Mesenchymal stem cell (in vitro differentiated cells and primary cell): ENCODE measurements at regions not wholly inside any gene's neighbourhood (a gene's known extent, or its start where the extent isn't known, plus 50 kb on each side); places are given as distances from the start of the nearest gene placed in this dataset.

Source experiments
- DNase-seq: peaks from one replicate; pipeline ENCODE4 v3.0.0-alpha.2; 2013
- H2AFZ ChIP-seq: one replicate; pipeline ENCODE4 v1.6.1; 2013; ENCODE audit warnings: low read depth, mild to moderate bottlenecking, control low read depth, inconsistent platforms, low read length, moderate library complexity
- H2AK5ac ChIP-seq: 2 replicates; pipeline ENCODE4 v1.6.1; 2013; ENCODE audit warnings: low read length, moderate library complexity, mild to moderate bottlenecking, inconsistent platforms; ENCODE audit not compliant: severe bottlenecking
- H2BK120ac ChIP-seq: one replicate; pipeline ENCODE4 v1.6.1; 2013; ENCODE audit warnings: low read depth, mild to moderate bottlenecking, inconsistent platforms, low read length, moderate library complexity
- H2BK12ac ChIP-seq, 2 experiments: one replicate each; pipeline ENCODE4 v1.6.1; 2013; ENCODE audit warnings: inconsistent platforms in 2 of 2, low read length in 2 of 2, mild to moderate bottlenecking in 2 of 2, moderate library complexity in 2 of 2, control low read depth in 1 of 2
- H2BK15ac ChIP-seq: one replicate; pipeline ENCODE4 v1.6.1; 2013; ENCODE audit warnings: mild to moderate bottlenecking, low read depth, inconsistent platforms; ENCODE audit not compliant: poor library complexity, severe bottlenecking
- H2BK5ac ChIP-seq: 2 replicates; pipeline ENCODE4 v1.6.1; 2013; ENCODE audit warnings: low read depth, mild to moderate bottlenecking, low read length, control low read depth, inconsistent platforms; ENCODE audit not compliant: poor library complexity, severe bottlenecking
- H3K14ac ChIP-seq, 2 experiments: one replicate each; pipeline ENCODE4 v1.6.1; 2013; ENCODE audit warnings: inconsistent platforms in 2 of 2, low read length in 2 of 2, control low read depth in 1 of 2, mild to moderate bottlenecking in 1 of 2, moderate library complexity in 1 of 2
- H3K18ac ChIP-seq, 2 experiments: one replicate each; pipeline ENCODE4 v1.6.1; 2013; ENCODE audit warnings: inconsistent platforms in 2 of 2, low read length in 2 of 2, control low read depth in 1 of 2, low read depth in 1 of 2, mild to moderate bottlenecking in 1 of 2
- H3K23ac ChIP-seq, 2 experiments: one replicate each; pipeline ENCODE4 v1.6.1; 2013; ENCODE audit warnings: inconsistent platforms in 2 of 2, low read length in 2 of 2, mild to moderate bottlenecking in 2 of 2, moderate library complexity in 2 of 2, control low read depth in 1 of 2
- H3K27ac ChIP-seq: 2 replicates; pipeline ENCODE4 v1.5.1; 2013; ENCODE audit warnings: mild to moderate bottlenecking, moderate library complexity, low read length, control low read depth, inconsistent platforms; ENCODE audit not compliant: poor library complexity, severe bottlenecking
- H3K27me3 ChIP-seq, 2 experiments: 2 replicates each; pipeline versions ENCODE4 v1.6.1 to v1.7.0; 2013; ENCODE audit warnings: low read length in 2 of 2, mild to moderate bottlenecking in 2 of 2, moderate library complexity in 2 of 2, control low read depth in 1 of 2, inconsistent platforms in 1 of 2; ENCODE audit not compliant: control insufficient read depth in 1 of 2, insufficient read depth in 1 of 2
- H3K36me3 ChIP-seq, 2 experiments: 2 replicates each; pipeline versions ENCODE4 v1.6.1 to v1.7.0; 2013; ENCODE audit warnings: low read length in 2 of 2, control low read depth in 1 of 2, inconsistent platforms in 1 of 2, low read depth in 1 of 2, mild to moderate bottlenecking in 1 of 2; ENCODE audit not compliant: insufficient read depth in 2 of 2, control insufficient read depth in 1 of 2
- H3K4ac ChIP-seq, 2 experiments: one replicate each; pipeline ENCODE4 v1.6.1; 2013; ENCODE audit warnings: inconsistent platforms in 2 of 2, low read length in 2 of 2, mild to moderate bottlenecking in 2 of 2, moderate library complexity in 2 of 2, control low read depth in 1 of 2, low read depth in 1 of 2
- H3K4me1 ChIP-seq: 2 replicates; pipeline ENCODE4 v1.6.1; 2013; ENCODE audit warnings: low read depth, low read length, control low read depth; ENCODE audit not compliant: control insufficient read depth, insufficient read depth
- H3K4me2 ChIP-seq: 2 replicates; pipeline ENCODE4 v1.6.1; 2013; ENCODE audit warnings: low read length, mild to moderate bottlenecking, inconsistent platforms; ENCODE audit not compliant: poor library complexity, severe bottlenecking
- H3K4me3 ChIP-seq, 2 experiments: 2 replicates each; pipeline versions ENCODE4 v1.5.1 to v1.7.0; 2013; ENCODE audit warnings: low read length in 2 of 2, mild to moderate bottlenecking in 2 of 2, control low read depth in 1 of 2, low read depth in 1 of 2; ENCODE audit not compliant: insufficient read depth in 1 of 2
- H3K79me1 ChIP-seq: replicated peaks from 2 replicates; pipeline ENCODE4 v1.6.1; 2013; ENCODE audit warnings: mild to moderate bottlenecking, control low read depth, low read length, inconsistent platforms; ENCODE audit not compliant: poor library complexity, severe bottlenecking
- H3K9ac ChIP-seq: 2 replicates; pipeline ENCODE4 v1.7.0; 2013; ENCODE audit warnings: mild to moderate bottlenecking, low read length, moderate library complexity
- H3K9me3 ChIP-seq: 2 replicates; pipeline ENCODE4 v1.7.0; 2013; ENCODE audit warnings: mild to moderate bottlenecking, low read length; ENCODE audit not compliant: control insufficient read depth
- H4K8ac ChIP-seq: one replicate; pipeline ENCODE4 v1.6.1; 2013; ENCODE audit warnings: inconsistent platforms, mild to moderate bottlenecking, low read length, moderate library complexity
- H4K91ac ChIP-seq: one replicate; pipeline ENCODE4 v1.6.1; 2013; ENCODE audit warnings: mild to moderate bottlenecking, low read length, inconsistent platforms
- WGBS: methylation state at CpG from one replicate; pipeline ENCODE4 v1.1.7; 2013; ENCODE audit warnings: mixed read lengths; 5-methylcytosine and 5-hydroxymethylcytosine counted together

GRCh38 chr5:86890375-86890774, 272.6 kb downstream of the COX7C start:
- Histone ChIP-seq H3K9ac (no peak overlapping the region), H2BK120ac (no peak overlapping the region), H3K4me1 (no peaks in the 10 kb centered on the region), H2BK12ac (no peak overlapping the region), H3K14ac (no peak overlapping the region), H3K4me2 (no peak overlapping the region), H3K27me3 (no peaks in the 10 kb centered on the region), H3K9me3 (no peaks in the 10 kb centered on the region), H3K4me3 (no peak overlapping the region), H3K27ac (no peak overlapping the region), H2AK5ac (no peak overlapping the region), H2AFZ (no peak overlapping the region), H2BK5ac (no peak overlapping the region), H4K91ac (no peak overlapping the region), H2BK15ac (no peak overlapping the region), H4K8ac (no peak overlapping the region), H3K79me1 (no peaks in the 10 kb centered on the region), H3K18ac (no peak overlapping the region), H3K23ac (no peak overlapping the region), H3K4ac (no peak overlapping the region), H3K36me3 (no peaks in the 10 kb centered on the region)
- DNase-seq: no peak
- WGBS: 100% methylated on average over 1 of the region's 1 CpG

- H2AK5ac ChIP-seq: no peak overlapping the region
- no peak overlapping the region for H3K9ac ChIP-seq
- H3K4ac ChIP-seq: no peak overlapping the region
- no peak overlapping the region for H2AFZ ChIP-seq
- H3K23ac ChIP-seq: no peak overlapping the region
- H2BK15ac ChIP-seq: no peak overlapping the region
- no peaks in the 10 kb centered on the region for H3K27me3 ChIP-seq
- H3K18ac ChIP-seq: no peak overlapping the region
- no peaks in the 10 kb centered on the region for H3K79me1 ChIP-seq
- no peaks in the 10 kb centered on the region for H3K9me3 ChIP-seq
- no peak overlapping the region for H2BK5ac ChIP-seq
- H2BK120ac ChIP-seq: no peak overlapping the region
- DNase-seq: peak; percentile 8
- no peak overlapping the region for H3K4me2 ChIP-seq
- H2BK12ac ChIP-seq: no peak overlapping the region
- no peak overlapping the region for H3K14ac ChIP-seq
- H3K4me1 ChIP-seq: no peaks in the 10 kb centered on the region
- no peak overlapping the region for H4K8ac ChIP-seq
- no peak overlapping the region for H3K4me3 ChIP-seq
- no peak overlapping the region for H3K27ac ChIP-seq
- no peaks in the 10 kb centered on the region for H3K36me3 ChIP-seq
- H4K91ac ChIP-seq: no peak overlapping the region
Measured at GRCh38 chr5:86894056-86894455, 276.3 kb downstream of the COX7C start.

DNA sequence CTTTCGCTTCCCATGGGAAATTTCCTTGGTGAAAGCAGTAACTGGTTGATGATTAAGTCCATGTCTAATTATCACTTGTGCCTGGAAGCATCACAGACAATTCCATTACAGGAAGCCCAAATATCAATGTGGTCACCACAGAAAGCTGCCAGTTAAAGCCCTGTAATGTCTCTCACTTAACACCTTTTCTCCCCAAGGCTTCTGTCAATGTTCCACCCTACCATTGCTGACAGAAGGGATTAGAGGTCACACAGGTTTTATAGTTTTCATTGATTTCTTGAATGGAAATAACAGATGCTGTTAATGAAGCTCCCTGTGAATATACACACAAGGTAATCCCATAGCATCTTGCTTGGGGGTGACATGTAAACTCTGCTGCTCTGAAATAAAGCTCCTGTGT, 279.2 kb downstream of the COX7C start:
- no peak overlapping the region for H3K4me3 ChIP-seq
- H3K27me3 ChIP-seq: peaks cover 0 to 1% of the 10 kb centered on the region in 2 experiments
- no peak overlapping the region for H3K27ac ChIP-seq
- WGBS: 100% methylated on average over 1 of the region's 1 CpG
- no peak overlapping the region for H3K23ac ChIP-seq
- H2BK12ac ChIP-seq: no peak overlapping the region
- no peaks in the 10 kb centered on the region for H3K79me1 ChIP-seq
- DNase-seq: no peak
- no peak overlapping the region for H4K8ac ChIP-seq
- H2BK15ac ChIP-seq: no peak overlapping the region
- H3K4ac ChIP-seq: no peak overlapping the region
- no peaks in the 10 kb centered on the region for H3K36me3 ChIP-seq
- no peak overlapping the region for H2BK5ac ChIP-seq
- H4K91ac ChIP-seq: no peak overlapping the region
- no peaks in the 10 kb centered on the region for H3K4me1 ChIP-seq
- no peak overlapping the region for H2BK120ac ChIP-seq
- H2AK5ac ChIP-seq: no peak overlapping the region
- no peak overlapping the region for H3K14ac ChIP-seq
- H3K9me3 ChIP-seq: no peaks in the 10 kb centered on the region
- H3K4me2 ChIP-seq: no peak overlapping the region
- H3K18ac ChIP-seq: no peak overlapping the region
- no peak overlapping the region for H2AFZ ChIP-seq
- no peak overlapping the region for H3K9ac ChIP-seq

GRCh38 chr5:86909418-86910295, 291.9 kb downstream of the COX7C start:
- Histone ChIP-seq H3K4me1 (no peaks in the 10 kb centered on the region), H4K8ac (no peak overlapping the region), H4K91ac (no peak overlapping the region), H3K18ac (no peak overlapping the region), H3K9me3 (no peaks in the 10 kb centered on the region), H3K4ac (no peak overlapping the region), H3K79me1 (no peaks in the 10 kb centered on the region), H2AK5ac (no peak overlapping the region), H3K27me3 (no peaks in the 10 kb centered on the region), H3K4me2 (no peak overlapping the region), H2BK15ac (no peak overlapping the region), H3K14ac (no peak overlapping the region), H2AFZ (no peak overlapping the region), H2BK12ac (no peak overlapping the region), H3K23ac (no peak overlapping the region), H3K4me3 (peak overlapping the region in 1 of 2 experiments; percentile 26), H3K27ac (no peak overlapping the region), H2BK120ac (no peak overlapping the region), H3K9ac (peak overlapping the region; percentile 17), H2BK5ac (no peak overlapping the region), H3K36me3 (no peaks in the 10 kb centered on the region)
- DNase-seq: peak; percentile 91
- 0% methylated on average over 1 of the region's 6 CpGs for WGBS
